ENCODE measurements at regions not wholly inside any gene's neighbourhood (a gene's known extent, or its start where the extent isn't known, plus 50 kb on each side); places are given as distances from the start of the nearest gene placed in this dataset.
A peak's percentile ranks its signal among the peaks of the same experiment; 100 is the strongest.

DNA sequence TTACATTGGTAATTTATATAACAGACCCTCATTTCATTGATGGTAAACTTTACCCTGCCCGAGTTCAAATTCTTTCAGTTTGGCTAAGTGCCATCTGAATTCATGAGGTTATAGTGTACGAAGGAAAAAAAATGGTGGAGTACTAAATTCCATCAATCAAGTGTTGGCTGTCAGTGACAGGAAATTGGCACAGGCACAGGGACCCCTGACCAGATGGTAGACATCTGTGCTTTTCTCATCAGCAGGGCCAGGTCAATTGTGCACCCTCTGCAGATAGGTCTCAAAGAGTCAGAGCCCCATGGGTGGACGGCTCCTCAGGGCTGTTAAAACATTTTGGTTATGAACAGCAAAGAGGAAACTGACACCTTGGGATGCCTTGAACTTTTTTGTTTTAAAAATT, 439.2 kb downstream of the SETBP1 start:
- no peak for DNase-seq (ENCODE audit: low spot score)

DNA sequence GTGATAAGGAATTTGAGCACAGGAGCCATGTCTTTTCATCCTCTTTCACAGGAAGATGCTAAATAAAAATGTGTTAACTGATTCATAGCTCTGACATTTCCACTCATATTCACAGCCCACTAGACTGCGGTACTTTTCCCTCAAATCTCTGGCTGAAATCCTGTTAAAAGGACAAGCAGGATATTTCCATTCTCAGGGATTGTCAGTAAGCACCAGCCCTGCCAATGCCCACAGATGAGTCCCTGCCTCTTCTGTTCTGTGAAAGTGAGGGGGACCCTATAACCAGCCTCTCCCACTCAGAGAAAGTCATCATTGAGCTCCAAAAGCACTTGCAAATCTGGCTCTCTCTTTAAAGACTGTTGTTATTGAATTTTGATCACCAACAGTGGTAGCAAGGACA, 440.5 kb downstream of the SETBP1 start:
- DNase-seq (ENCODE audit: low spot score), result no peak

DNA sequence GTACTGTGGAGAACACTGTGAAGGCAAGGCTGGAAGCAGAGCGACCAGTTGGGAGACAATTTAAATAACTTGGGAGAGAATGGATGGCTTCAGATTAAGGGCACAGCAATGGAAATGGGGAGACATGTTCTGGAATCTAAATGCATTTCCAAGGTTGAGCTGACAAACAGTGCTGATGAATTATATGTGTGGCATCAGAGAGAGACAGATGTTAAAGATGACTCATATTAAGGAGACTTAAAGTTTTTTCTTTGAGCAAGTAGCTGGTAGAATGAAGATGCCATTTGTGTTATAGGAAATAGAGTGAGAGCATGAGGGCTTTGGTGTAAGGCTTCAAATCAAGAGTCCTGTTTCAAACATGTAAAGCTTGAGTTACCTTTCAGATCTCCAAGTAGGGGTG, 441.8 kb downstream of the SETBP1 start:
- DNase-seq (ENCODE audit: low spot score), result no peak

- DNase-seq (ENCODE audit: low spot score), result no peak
These were observed 446.7 kb downstream of the SETBP1 start for GRCh38 chr18:45127405-45127804.

DNA sequence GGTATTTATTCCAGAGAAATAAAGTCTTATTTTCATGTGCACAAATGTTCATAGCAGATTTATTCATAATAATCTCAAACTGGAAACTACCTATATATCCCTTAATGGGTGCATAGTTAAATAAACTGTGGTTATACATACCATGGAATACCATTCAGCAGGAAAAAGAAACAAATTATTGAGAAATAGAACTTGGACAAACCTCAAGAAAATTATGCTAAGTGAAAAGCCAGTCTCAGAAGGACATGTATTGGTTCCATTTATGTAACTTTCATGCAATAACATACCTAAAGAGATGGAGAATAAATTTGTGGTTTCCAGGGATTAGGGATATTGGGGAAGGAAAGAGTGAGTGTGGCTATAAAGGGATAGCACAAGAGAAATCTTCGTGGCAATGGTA, 452.6 kb downstream of the SETBP1 start:
- DNase-seq (ENCODE audit: low spot score), result no peak

- DNase-seq (ENCODE audit: low spot score), result no peak
These were observed 455.8 kb downstream of the SETBP1 start for GRCh38 chr18:45136381-45137086.

GRCh38 chr18:45137087-45137419, 456.4 kb downstream of the SETBP1 start:
- DNase-seq (ENCODE audit: low spot score), result no peak

DNA sequence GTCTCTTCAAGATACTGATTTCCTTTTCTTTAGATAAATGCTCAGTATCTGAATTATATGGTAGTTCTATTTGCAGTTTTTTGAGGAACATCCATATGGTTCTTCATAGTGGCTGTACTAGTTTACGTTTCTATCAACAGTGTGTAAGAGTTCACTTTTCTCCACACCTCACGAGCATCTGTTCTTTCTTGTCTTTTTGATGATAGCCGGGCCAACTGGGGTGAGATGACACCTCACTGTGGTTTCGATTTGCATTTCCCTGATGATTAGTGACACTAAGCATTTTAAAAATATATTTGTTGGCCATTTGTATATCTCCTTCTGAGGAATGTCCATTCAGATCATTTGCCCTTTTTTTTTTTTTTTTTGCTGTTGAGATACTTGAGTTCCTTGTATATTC, 458.8 kb downstream of the SETBP1 start:
- no peak for DNase-seq (ENCODE audit: low spot score)

GRCh38 chr18:45142868-45143267, 462.2 kb downstream of the SETBP1 start:
- DNase-seq (ENCODE audit: low spot score), result no peak

GRCh38 chr18:45149712-45150111, 465.6 kb upstream of the SLC14A2 start:
- DNase-seq (ENCODE audit: low spot score), result no peak

DNA sequence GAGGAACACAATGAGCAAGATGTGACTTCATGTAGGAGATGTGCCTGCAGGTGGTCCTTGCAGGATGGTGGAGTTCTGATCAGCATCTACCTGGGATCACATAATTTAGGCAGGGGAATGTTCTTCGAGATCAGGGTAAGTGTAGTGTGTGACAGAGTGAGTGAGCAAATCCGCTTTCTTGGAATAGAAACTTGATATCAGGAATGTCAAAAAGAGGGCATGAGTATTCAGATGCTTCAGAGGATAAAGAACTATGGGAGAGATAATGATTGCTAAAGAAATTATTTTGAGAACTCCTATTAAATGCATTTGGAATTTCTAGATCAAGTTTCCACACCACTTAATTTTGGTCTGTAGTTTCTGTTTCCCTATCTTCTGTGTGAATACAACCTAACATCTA, 463.6 kb upstream of the SLC14A2 start:
- no peak for DNase-seq (ENCODE audit: low spot score)

- DNase-seq (ENCODE audit: low spot score), result no peak
These were observed 459.8 kb upstream of the SLC14A2 start for GRCh38 chr18:45155526-45155925.

GRCh38 chr18:45156946-45157345, 458.3 kb upstream of the SLC14A2 start:
- DNase-seq (ENCODE audit: low spot score), result no peak

- no peak for DNase-seq (ENCODE audit: low spot score)
These were observed 457.7 kb upstream of the SLC14A2 start for GRCh38 chr18:45157576-45157975.

GRCh38 chr18:45161850-45162249, 453.4 kb upstream of the SLC14A2 start:
- no peak for DNase-seq (ENCODE audit: low spot score)

DNA sequence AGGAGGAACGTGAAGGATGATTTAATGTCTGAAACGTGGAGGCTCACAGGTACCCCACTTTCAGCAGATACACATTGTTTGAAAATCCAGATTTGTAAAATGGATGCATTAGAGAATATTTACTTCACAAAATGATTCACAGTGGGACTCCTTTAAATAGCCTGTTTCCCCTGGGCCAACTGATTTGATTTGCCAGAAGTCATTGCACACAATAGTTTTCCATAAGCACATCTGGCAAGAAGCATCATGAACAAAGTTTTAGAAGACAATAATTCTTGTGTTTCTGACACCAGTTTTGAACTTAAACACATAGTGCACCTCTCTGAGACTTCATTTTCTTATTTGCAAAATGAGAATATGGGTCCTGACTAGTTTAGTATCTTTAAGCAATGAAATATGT, 451.4 kb upstream of the SLC14A2 start:
- no peak for DNase-seq (ENCODE audit: low spot score)

DNA sequence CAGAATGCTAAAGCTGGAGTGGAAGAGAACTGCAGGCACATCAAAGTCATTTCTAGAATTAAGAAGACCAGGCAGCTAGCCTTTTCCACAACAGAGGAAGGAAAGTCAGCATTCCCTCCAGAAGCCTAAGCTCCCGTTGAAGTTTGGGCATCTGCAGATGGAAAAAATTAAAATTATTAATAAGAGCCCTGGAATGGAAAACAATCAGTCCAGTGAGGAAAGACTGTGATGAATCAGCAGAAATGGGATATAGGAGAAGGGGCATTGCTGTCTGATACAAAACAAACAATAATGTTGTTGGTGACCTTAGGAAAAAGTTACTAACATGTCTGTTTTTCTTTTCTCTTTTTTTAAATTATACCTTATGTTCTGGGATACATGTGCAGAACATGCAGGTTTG, 450.7 kb upstream of the SLC14A2 start:
- peak; percentile 50 for DNase-seq (ENCODE audit: low spot score)

DNA sequence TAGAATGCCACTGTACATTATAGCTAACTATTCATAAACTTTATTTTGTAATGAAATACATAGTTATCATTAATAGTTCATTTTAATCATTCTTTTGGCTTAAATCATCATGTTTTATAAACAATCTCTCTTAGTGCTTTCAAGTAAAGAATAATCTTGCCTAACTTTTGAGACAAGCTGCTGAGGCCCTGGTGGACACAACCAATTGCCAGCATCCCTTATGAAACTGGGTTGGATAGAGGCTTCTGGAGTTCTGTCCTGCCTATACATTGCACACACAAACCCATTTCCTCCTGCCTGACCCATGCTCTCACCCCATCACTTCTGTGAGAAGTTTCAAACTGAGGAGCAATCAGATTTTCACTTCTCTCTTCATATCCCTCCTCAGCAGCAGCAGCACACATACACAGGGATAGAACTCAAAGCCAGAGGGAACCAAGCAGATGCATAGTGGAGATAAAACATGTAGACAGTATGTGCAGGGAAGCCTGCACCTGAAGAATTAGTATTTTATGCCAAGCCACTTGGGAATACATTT, 450.0 kb upstream of the SLC14A2 start:
- no peak for DNase-seq (ENCODE audit: low spot score)

DNA sequence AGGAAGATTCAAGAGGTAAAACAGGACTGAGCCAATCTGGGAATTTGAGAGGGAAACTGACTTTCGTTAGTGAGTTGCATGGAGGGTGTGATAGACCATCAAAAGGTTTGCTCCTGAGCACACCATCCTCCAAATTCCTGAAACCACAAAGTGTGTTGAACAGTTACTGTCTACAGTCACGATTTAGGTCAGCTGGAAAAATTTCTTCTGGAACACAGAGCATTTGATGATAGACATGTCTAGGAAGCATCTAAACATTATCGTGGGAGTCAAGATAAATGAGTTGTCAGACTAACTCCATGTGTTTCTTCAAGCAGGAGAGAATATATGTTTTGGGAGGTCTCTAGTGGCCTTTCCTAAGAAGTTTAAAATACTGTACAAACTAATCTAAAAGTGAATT, 449.4 kb upstream of the SLC14A2 start:
- no peak for DNase-seq (ENCODE audit: low spot score)

DNA sequence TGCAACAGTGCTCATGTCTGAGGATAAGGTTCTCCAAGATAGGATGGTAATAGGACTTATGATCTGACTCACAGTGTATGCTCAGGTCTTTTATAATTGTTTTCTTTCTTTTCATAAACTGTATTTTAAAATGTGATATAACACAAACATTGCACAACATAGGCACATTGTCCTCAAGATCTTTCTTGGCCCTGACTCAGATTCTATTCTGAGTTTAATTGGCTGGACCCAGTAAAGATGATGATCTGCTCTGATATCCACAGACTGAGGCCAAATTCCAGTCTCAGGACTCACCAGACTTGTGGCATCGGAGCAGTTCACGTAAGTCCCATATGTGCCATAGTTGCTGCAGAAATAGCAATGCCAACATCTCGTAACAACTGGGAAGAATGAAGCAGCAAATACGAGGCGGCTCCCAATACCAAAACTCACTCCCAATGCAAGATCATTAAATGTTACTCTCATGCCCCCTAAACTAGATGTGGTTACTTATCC, 448.9 kb upstream of the SLC14A2 start:
- DNase-seq (ENCODE audit: low spot score), result peak; percentile 89

GRCh38 chr18:45166836-45167551, 448.3 kb upstream of the SLC14A2 start:
- DNase-seq (ENCODE audit: low spot score), result peak; percentile 38

- peak; percentile 30 for DNase-seq (ENCODE audit: low spot score)
These were observed 447.5 kb upstream of the SLC14A2 start for GRCh38 chr18:45167631-45168280.
